Rectal smooth muscle tissue (tissue), 1 donor: ENCODE measurements at regions not wholly inside any gene's neighbourhood (a gene's known extent, or its start where the extent isn't known, plus 50 kb on each side); places are given as distances from the start of the nearest gene placed in this dataset.

Experiments used
- H3K27ac ChIP-seq: one replicate; pipeline ENCODE4 v1.7.0; 2013; ENCODE audit warnings: low read depth, low read length, inconsistent platforms
- H3K27me3 ChIP-seq: one replicate; pipeline ENCODE4 v1.7.0; 2013; ENCODE audit warnings: low read length; ENCODE audit not compliant: control insufficient read depth, insufficient read depth
- H3K36me3 ChIP-seq: one replicate; pipeline ENCODE4 v1.7.0; 2013; ENCODE audit warnings: low read length; ENCODE audit not compliant: control insufficient read depth, insufficient read depth
- H3K4me1 ChIP-seq: one replicate; pipeline ENCODE4 v1.7.0; 2013; ENCODE audit warnings: low read length; ENCODE audit not compliant: control insufficient read depth, insufficient read depth
- H3K4me3 ChIP-seq: one replicate; pipeline ENCODE4 v1.7.0; 2013; ENCODE audit warnings: low read length
- H3K9ac ChIP-seq: one replicate; pipeline ENCODE4 v1.7.0; 2013; ENCODE audit warnings: low read length

DNA sequence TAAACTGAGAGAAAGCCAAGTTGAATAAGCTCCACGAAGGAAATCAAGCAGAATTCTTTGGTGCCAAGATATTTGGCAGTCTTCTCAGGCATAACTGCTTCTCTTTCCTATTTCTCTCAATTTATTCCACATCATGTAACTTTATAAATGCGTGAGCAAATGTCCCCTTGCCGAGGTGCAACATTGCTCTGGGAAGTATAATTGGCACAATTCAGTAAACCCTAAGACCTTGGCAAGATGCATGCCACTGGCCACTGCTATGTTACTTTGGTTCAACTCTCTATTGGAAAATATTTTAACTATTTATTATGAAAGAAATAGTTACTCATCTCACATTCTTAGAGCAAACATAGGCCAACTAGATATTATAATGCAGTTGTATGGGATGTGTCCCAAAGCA is 170.2 kb downstream of the SUCNR1 start:
- Histone ChIP-seq H3K4me1 (no peaks in the 10 kb centered on the region), H3K36me3 (no peaks in the 10 kb centered on the region), H3K27me3 (no peaks in the 10 kb centered on the region), H3K27ac (no peak overlapping the region), H3K9ac (no peak overlapping the region), H3K4me3 (no peak overlapping the region)

- H3K4me1 ChIP-seq = no peaks in the 10 kb centered on the region
- H3K4me3 ChIP-seq = no peak overlapping the region
- no peak overlapping the region for H3K9ac ChIP-seq
- no peak overlapping the region for H3K27ac ChIP-seq
- no peaks in the 10 kb centered on the region for H3K27me3 ChIP-seq
- no peaks in the 10 kb centered on the region for H3K36me3 ChIP-seq
Observed at GRCh38 chr3:152046280-152046679, 172.8 kb downstream of the SUCNR1 start.

DNA sequence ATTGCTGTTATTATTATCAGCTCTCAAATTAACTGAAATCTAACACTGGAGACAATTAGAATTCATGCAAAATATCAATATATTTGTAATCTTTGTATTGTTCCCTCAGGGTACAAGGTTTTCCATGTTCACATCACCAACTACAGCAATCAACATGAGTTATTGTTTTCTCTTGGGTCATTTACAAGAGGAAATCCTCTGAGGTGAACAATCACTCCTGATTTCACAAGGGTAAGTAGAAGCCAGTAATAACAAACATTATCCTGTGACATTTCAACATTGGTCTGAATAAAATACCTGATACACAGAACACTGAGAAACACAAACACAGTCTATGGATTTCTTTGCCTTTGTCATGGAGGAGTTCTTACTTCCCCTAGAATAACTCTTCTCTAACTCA is 174.0 kb downstream of the SUCNR1 start:
- H3K27ac ChIP-seq = no peak overlapping the region
- no peaks in the 10 kb centered on the region for H3K4me1 ChIP-seq
- H3K4me3 ChIP-seq = no peak overlapping the region
- no peaks in the 10 kb centered on the region for H3K27me3 ChIP-seq
- H3K36me3 ChIP-seq = no peaks in the 10 kb centered on the region
- no peak overlapping the region for H3K9ac ChIP-seq

DNA sequence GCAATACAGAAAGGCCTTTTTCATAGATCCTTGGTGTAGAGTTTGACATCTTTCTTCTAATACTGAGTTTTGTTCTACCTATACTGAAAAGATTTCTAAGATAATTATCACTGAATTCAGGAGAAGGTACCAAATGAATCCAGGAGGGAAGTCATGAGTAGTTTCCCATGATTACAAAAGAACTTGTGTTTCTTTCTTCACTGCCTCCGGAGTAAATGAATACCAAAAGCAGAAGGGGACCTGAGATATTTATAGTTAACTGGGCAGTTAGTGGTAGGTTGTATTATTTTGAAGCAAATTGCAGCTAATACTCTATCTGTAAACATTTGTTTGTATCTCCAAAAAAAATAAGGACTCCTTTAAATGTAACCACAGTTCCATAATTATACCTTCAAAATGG is 175.4 kb downstream of the SUCNR1 start:
- Histone ChIP-seq H3K4me1 (no peaks in the 10 kb centered on the region), H3K9ac (no peak overlapping the region), H3K27me3 (no peaks in the 10 kb centered on the region), H3K27ac (no peak overlapping the region), H3K36me3 (no peaks in the 10 kb centered on the region), H3K4me3 (no peak overlapping the region)

DNA sequence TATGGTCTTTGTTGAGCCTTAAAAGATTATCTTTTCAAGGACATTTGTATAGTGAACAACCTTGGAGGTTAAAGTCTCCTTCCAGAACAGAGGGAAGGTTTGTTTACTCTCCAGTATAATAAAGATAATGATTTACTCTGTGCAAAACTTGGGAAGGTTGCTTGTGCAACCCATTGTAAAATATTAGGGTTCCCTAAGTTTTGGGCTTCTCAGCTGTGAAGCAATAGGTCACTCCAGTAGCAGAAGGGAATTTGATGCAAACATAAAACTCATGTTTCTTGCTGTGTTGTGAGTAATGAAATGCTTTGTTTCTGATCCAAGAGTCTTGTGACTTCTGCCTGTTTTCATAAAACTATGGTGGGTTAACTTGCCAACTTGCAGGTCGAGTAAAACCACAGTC is 177.5 kb downstream of the SUCNR1 start:
- Histone ChIP-seq H3K36me3 (no peaks in the 10 kb centered on the region), H3K27me3 (no peaks in the 10 kb centered on the region), H3K27ac (peak overlapping the region; percentile 1), H3K4me1 (no peaks in the 10 kb centered on the region), H3K4me3 (no peak overlapping the region), H3K9ac (no peak overlapping the region)

GRCh38 chr3:152051501-152052404 is 178.3 kb downstream of the SUCNR1 start:
- no peak overlapping the region for H3K9ac ChIP-seq
- H3K27ac ChIP-seq = peak overlapping the region; percentile 1
- no peaks in the 10 kb centered on the region for H3K36me3 ChIP-seq
- H3K4me1 ChIP-seq = no peaks in the 10 kb centered on the region
- no peak overlapping the region for H3K4me3 ChIP-seq
- no peaks in the 10 kb centered on the region for H3K27me3 ChIP-seq

DNA sequence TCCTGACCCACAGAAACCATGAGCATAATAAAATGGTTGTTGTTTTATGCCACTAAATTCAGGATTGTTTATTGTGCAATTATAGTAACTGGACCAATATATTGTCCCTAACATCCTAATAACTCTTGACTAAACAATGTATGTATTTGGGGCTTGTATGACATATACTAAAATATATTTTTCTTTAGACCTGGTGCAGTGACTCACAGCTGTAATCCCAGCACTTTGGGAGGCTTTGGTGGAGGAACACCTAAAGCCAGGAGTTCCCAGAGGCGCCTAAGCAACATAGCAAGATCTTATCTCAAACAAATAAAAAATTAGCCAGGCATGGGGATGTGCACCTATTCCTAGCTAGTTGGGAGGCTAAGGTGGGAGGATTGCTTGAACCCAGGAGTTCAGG is 180.4 kb downstream of the SUCNR1 start:
- Histone ChIP-seq H3K27me3 (no peaks in the 10 kb centered on the region), H3K36me3 (no peaks in the 10 kb centered on the region), H3K9ac (no peak overlapping the region), H3K27ac (no peak overlapping the region), H3K4me1 (no peaks in the 10 kb centered on the region), H3K4me3 (no peak overlapping the region)

- H3K27ac ChIP-seq = no peak overlapping the region
- no peaks in the 10 kb centered on the region for H3K36me3 ChIP-seq
- no peak overlapping the region for H3K9ac ChIP-seq
- no peaks in the 10 kb centered on the region for H3K27me3 ChIP-seq
- no peak overlapping the region for H3K4me3 ChIP-seq
- H3K4me1 ChIP-seq = no peaks in the 10 kb centered on the region
Observed at GRCh38 chr3:152054315-152054714, 180.9 kb downstream of the SUCNR1 start.

DNA sequence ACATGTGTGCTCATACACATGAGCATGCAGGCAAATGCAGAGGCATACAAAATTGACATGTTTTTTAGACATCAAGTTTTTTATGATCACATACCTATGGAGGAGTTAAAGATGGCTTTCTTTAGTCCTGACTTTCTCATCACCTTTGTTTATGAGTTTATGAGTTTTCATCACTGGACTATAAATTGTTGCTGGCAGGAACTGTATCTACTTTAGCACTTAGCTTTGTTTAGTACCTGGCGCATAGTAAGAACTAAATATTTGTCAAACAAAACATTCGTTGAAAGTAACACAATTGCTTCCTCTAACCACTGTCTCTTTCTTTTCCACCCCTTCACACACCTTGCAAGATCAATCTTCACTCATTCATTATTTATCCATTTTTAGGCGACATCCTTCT is 182.6 kb downstream of the SUCNR1 start:
- H3K27ac ChIP-seq = no peak overlapping the region
- no peaks in the 10 kb centered on the region for H3K27me3 ChIP-seq
- no peak overlapping the region for H3K4me3 ChIP-seq
- peaks cover 1% of the 10 kb centered on the region for H3K4me1 ChIP-seq
- H3K36me3 ChIP-seq = no peaks in the 10 kb centered on the region
- H3K9ac ChIP-seq = no peak overlapping the region

- no peak overlapping the region for H3K9ac ChIP-seq
- H3K4me1 ChIP-seq = peaks cover 5% of the 10 kb centered on the region
- H3K27me3 ChIP-seq = no peaks in the 10 kb centered on the region
- no peaks in the 10 kb centered on the region for H3K36me3 ChIP-seq
- no peak overlapping the region for H3K4me3 ChIP-seq
- H3K27ac ChIP-seq = no peak overlapping the region
Observed at GRCh38 chr3:152056481-152056880, 183.0 kb downstream of the SUCNR1 start.

DNA sequence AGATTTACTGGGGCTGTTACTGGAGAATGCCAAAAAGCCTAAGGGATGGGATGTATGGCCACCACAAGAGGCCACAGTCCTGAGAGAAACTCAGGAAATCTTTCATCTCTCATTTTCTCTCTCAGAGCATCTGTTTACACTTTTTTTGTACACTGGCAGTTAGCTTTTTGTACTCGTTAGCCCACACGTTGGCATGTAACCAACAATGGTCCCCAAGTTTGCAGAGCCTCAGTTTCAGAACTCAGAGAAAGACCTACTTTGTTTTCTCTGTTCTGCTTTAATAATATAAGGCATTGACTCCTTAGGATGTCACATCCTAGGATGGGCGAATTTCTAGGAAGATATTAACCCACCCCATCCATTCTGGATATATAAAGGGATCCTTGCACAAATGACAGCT is 183.5 kb downstream of the SUCNR1 start:
- Histone ChIP-seq H3K36me3 (no peaks in the 10 kb centered on the region), H3K27me3 (no peaks in the 10 kb centered on the region), H3K9ac (no peak overlapping the region), H3K4me3 (no peak overlapping the region), H3K27ac (no peak overlapping the region), H3K4me1 (peaks cover 6% of the 10 kb centered on the region)

DNA sequence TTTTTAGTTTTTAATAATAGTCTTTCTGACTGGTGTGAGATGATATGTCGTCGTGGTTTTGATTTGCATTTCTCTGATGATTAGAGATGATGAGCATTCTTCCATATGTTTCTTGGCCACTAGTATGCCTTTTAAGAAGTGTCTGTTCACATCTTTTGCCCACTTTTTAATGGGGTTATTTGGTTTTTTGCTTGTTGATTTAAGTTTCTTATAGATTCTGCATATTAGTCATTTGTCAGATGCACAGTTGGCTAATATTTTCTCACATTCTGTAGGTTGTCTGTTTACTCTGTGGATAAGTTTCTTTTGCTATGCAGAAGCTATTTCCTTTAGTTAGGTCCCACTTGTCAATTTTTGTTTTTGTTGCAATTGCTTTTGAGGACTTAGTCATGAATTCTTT is 185.4 kb downstream of the SUCNR1 start:
- peaks cover 6% of the 10 kb centered on the region for H3K4me1 ChIP-seq
- H3K27me3 ChIP-seq = no peaks in the 10 kb centered on the region
- no peaks in the 10 kb centered on the region for H3K36me3 ChIP-seq
- no peak overlapping the region for H3K4me3 ChIP-seq
- H3K27ac ChIP-seq = no peak overlapping the region
- H3K9ac ChIP-seq = no peak overlapping the region

DNA sequence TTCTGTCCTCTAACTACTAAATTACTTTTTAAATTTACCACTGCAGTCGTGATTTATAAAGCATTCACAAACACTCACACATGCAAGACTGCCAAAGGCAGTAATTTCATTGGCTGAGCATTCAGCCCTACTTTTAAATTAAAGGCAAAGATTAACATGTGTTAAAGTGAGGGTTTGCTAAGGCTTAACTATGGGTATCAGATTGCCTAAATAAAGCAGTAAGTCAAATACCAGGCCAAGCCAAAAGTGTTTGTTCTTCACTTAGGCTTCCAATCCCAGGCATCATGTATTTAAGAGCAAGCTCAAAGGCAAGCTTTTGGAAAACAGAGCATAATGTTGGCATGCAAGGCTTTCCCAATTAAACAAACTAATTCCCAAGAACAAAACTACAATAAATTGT is 187.3 kb downstream of the SUCNR1 start:
- no peak overlapping the region for H3K4me3 ChIP-seq
- peak overlapping the region; percentile 58 for H3K27ac ChIP-seq
- no peaks in the 10 kb centered on the region for H3K36me3 ChIP-seq
- H3K4me1 ChIP-seq = peaks cover 6% of the 10 kb centered on the region
- H3K9ac ChIP-seq = no peak overlapping the region
- H3K27me3 ChIP-seq = no peaks in the 10 kb centered on the region
